Osteocyte (in vitro differentiated cells): ENCODE measurements at regions not wholly inside any gene's neighbourhood (a gene's known extent, or its start where the extent isn't known, plus 50 kb on each side); places are given as distances from the start of the nearest gene placed in this dataset.

Experiments
- DNase-seq: peaks from one replicate; pipeline ENCODE4 v3.0.0; 2021; ENCODE audit warnings: mixed read lengths; ENCODE audit not compliant: unreplicated experiment; ENCODE audit errors: extremely low spot score
- H3K27ac Mint-ChIP-seq: one replicate; pipeline ENCODE4 v1.8.0; 2021; ENCODE audit warnings: mild to moderate bottlenecking, mixed read lengths; ENCODE audit not compliant: unreplicated experiment
- H3K27me3 Mint-ChIP-seq: one replicate; pipeline ENCODE4 v1.8.0; 2021; ENCODE audit warnings: mixed read lengths; ENCODE audit not compliant: unreplicated experiment
- H3K36me3 Mint-ChIP-seq: one replicate; pipeline ENCODE4 v1.8.0; 2021; ENCODE audit warnings: mixed read lengths; ENCODE audit not compliant: unreplicated experiment
- H3K4me1 Mint-ChIP-seq: one replicate; pipeline ENCODE4 v1.8.0; 2021; ENCODE audit warnings: mixed read lengths; ENCODE audit not compliant: unreplicated experiment
- H3K4me3 Mint-ChIP-seq: one replicate; pipeline ENCODE4 v1.8.0; 2021; ENCODE audit warnings: mild to moderate bottlenecking, moderate library complexity, mixed read lengths; ENCODE audit not compliant: unreplicated experiment
- H3K9me3 Mint-ChIP-seq: one replicate; pipeline ENCODE4 v1.8.0; 2021; ENCODE audit warnings: mixed read lengths; ENCODE audit not compliant: unreplicated experiment
- TF ChIP-seq, protein P1 (sequence below): fragments of 200-600 bp; sonication (generic); IDR thresholded peaks from 2 replicates; pipeline ENCODE4 v1.5.0; 2021; ENCODE audit warnings: antibody characterized with exemption, mild to moderate bottlenecking, moderate library complexity

DNA sequence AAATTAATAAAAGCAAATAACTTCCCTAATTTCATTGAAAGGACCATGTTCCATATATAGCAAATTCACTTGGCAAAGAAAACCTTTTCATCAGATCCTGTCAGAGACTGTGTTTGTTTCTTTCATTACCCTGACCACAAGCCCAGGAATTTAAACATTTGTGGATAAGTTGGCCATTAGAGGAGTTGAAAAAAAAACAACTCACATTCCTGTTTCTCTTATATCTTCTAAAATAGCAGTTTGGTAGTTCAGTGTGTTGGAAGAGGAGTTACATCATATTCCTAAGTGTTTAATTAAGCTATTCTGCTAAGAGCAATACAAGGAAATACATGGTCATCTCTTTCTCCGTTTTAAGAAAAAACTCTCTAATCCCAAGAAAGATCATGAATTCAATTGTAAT is 505.6 kb downstream of the TLE1 start:
- H3K27me3 Mint-ChIP-seq = no peaks in the 10 kb centered on the region
- DNase-seq = no peak
- no peaks in the 10 kb centered on the region for H3K36me3 Mint-ChIP-seq
- H3K27ac Mint-ChIP-seq = peak overlapping the region; percentile 32
- H3K4me3 Mint-ChIP-seq = no peak overlapping the region
- H3K4me1 Mint-ChIP-seq = peaks cover 24% of the 10 kb centered on the region
- TF ChIP-seq, protein P1, sequence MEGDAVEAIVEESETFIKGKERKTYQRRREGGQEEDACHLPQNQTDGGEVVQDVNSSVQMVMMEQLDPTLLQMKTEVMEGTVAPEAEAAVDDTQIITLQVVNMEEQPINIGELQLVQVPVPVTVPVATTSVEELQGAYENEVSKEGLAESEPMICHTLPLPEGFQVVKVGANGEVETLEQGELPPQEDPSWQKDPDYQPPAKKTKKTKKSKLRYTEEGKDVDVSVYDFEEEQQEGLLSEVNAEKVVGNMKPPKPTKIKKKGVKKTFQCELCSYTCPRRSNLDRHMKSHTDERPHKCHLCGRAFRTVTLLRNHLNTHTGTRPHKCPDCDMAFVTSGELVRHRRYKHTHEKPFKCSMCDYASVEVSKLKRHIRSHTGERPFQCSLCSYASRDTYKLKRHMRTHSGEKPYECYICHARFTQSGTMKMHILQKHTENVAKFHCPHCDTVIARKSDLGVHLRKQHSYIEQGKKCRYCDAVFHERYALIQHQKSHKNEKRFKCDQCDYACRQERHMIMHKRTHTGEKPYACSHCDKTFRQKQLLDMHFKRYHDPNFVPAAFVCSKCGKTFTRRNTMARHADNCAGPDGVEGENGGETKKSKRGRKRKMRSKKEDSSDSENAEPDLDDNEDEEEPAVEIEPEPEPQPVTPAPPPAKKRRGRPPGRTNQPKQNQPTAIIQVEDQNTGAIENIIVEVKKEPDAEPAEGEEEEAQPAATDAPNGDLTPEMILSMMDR = no peak
- H3K9me3 Mint-ChIP-seq = no peaks in the 10 kb centered on the region

DNA sequence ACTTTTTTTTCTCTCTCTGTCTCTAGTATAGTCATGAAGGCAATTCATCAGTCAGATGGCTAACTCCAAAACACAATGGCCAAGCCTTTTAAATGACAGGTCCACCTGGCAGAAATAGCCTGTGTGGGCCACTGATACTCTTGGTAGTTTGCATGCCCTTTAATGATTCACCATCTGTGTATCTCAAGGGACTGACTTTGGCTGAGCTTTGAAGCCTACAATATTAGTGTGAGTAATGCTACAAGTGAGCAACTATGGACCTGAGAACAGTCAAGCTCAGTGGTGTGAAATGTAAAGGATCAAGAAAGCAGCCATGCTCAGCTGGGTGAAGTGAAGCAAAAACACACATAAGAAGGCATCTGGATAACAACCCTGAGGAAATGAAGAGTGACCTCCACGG is 506.9 kb downstream of the TLE1 start:
- no peaks in the 10 kb centered on the region for H3K27me3 Mint-ChIP-seq
- H3K4me3 Mint-ChIP-seq = no peak overlapping the region
- H3K27ac Mint-ChIP-seq = no peak overlapping the region
- TF ChIP-seq, protein P1 = no peak
- H3K36me3 Mint-ChIP-seq = no peaks in the 10 kb centered on the region
- peaks cover 24% of the 10 kb centered on the region for H3K4me1 Mint-ChIP-seq
- H3K9me3 Mint-ChIP-seq = no peaks in the 10 kb centered on the region
- DNase-seq = no peak

DNA sequence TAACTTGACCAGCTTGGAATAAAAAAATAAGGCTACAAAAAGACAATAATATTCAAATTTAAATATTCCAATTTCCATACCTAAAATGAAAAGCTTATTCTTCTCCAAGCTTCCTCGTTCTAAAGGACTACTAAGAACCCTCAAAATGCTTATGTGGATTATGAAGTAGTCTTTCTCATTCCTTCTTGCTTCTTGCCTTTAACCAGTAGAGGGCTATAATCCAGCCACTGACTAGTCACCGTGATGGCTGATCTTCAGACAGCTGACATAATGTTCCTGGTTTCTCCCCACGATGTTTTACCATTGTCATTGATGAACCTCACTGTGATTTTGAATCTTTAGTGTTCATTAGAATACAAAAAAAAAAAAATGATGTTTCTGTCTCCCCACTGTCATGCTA is 515.3 kb downstream of the TLE1 start:
- Mint-ChIP-seq H3K9me3 (peaks cover 18% of the 10 kb centered on the region), H3K36me3 (peaks cover 1% of the 10 kb centered on the region), H3K4me1 (no peaks in the 10 kb centered on the region), H3K27ac (no peak overlapping the region), H3K27me3 (no peaks in the 10 kb centered on the region), H3K4me3 (no peak overlapping the region)
- no peak for DNase-seq
- TF ChIP-seq, protein P1 = no peak

DNA sequence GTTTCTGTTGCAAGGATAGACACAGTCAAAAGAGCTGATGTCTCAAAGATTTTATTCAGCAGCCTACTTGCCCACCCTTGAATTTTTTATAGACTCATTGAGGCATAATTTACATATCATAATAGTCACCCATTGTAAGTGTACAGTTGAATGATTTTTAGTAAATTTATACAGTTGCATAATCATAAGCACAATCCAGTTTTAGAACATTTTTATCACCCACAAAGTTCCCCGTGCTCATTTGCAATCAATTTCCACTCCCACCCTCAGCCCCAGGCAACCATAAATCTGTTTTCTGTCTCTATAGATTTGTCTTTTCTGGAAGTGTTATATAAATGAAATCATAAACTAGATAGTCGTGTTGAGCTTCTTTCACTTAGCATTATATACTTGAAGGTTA is 517.7 kb downstream of the TLE1 start:
- DNase-seq = no peak
- Mint-ChIP-seq H3K36me3 (peaks cover 1% of the 10 kb centered on the region), H3K9me3 (peaks cover 18% of the 10 kb centered on the region), H3K27ac (no peak overlapping the region), H3K4me1 (no peaks in the 10 kb centered on the region), H3K4me3 (no peak overlapping the region), H3K27me3 (no peaks in the 10 kb centered on the region)
- TF ChIP-seq, protein P1 = no peak

DNA sequence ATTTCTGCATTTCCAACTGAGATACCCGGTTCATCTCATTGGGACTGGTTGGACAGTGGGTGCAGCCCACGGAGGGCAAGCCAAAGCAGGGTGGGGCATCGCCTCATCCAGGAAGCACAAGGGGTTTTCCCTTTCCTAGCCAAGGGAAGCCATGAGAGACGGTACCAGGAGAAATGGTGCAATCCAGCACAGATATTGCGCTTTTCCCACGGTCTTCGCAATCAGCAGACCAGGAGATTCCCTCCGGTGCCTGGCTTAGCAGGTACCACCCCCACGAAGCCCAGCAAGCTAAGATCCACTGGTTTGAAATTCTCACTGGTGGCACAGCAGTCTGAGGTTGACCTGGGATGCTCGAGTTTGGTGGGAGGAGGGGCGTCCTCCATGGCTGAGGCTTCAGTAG is 527.0 kb downstream of the TLE1 start:
- Mint-ChIP-seq H3K27ac (no peak overlapping the region), H3K9me3 (peaks cover 8% of the 10 kb centered on the region), H3K27me3 (peaks cover 4% of the 10 kb centered on the region), H3K4me3 (no peak overlapping the region), H3K4me1 (no peaks in the 10 kb centered on the region), H3K36me3 (peaks cover 3% of the 10 kb centered on the region)
- DNase-seq = no peak
- TF ChIP-seq, protein P1 = no peak
